Ishikawa (cell line): ENCODE measurements at regions not wholly inside any gene's neighbourhood (a gene's known extent, or its start where the extent isn't known, plus 50 kb on each side); places are given as distances from the start of the nearest gene placed in this dataset.

Source experiments
- CEBPB ChIP-seq: IDR thresholded peaks from 2 replicates; pipeline ENCODE4 v1.6.1; 2012
- CREB1 ChIP-seq: IDR thresholded peaks from 2 replicates; pipeline ENCODE4 v1.6.1; 2012; ENCODE audit warnings: low read depth
- EGR1 ChIP-seq: IDR thresholded peaks from 2 replicates; pipeline ENCODE4 v1.6.1; 2012
- EP300 ChIP-seq: IDR thresholded peaks from 2 replicates; pipeline ENCODE4 v1.6.1; 2012; ENCODE audit warnings: borderline replicate concordance
- FOXM1 ChIP-seq: IDR thresholded peaks from 2 replicates; pipeline ENCODE4 v1.6.1; 2012; ENCODE audit warnings: low read depth, borderline replicate concordance
- MAX ChIP-seq: IDR thresholded peaks from 2 replicates; pipeline ENCODE4 v1.6.1; 2012
- NFIC ChIP-seq: IDR thresholded peaks from 2 replicates; pipeline ENCODE4 v1.6.1; 2012
- RAD21 ChIP-seq: IDR thresholded peaks from 2 replicates; pipeline ENCODE4 v1.6.1; 2012; ENCODE audit warnings: low read depth
- REST ChIP-seq: IDR thresholded peaks from 2 replicates; pipeline ENCODE4 v1.6.1; 2012; ENCODE audit warnings: low read depth, mild to moderate bottlenecking
- TAF1 ChIP-seq: IDR thresholded peaks from 2 replicates; pipeline ENCODE4 v1.6.1; 2012; ENCODE audit warnings: low read depth, mild to moderate bottlenecking
- TCF12 ChIP-seq: IDR thresholded peaks from 2 replicates; pipeline ENCODE4 v1.6.1; 2012; ENCODE audit warnings: low read depth
- TEAD4 ChIP-seq: IDR thresholded peaks from 2 replicates; pipeline ENCODE4 v1.6.1; 2012
- USF1 ChIP-seq: IDR thresholded peaks from 2 replicates; pipeline ENCODE4 v1.6.1; 2012
- YY1 ChIP-seq: IDR thresholded peaks from 2 replicates; pipeline ENCODE4 v1.6.1; 2012; ENCODE audit warnings: low read depth
- ZBTB7A ChIP-seq: IDR thresholded peaks from 2 replicates; pipeline ENCODE4 v1.6.1; 2012; ENCODE audit warnings: low read depth

- TF ChIP-seq EGR1 (no peak), CREB1 (no peak), MAX (no peak), USF1 (no peak), TEAD4 (no peak)
Observed at GRCh38 chr5:67426961-67427849, 230.6 kb upstream of the CD180 start.

- TF ChIP-seq RAD21: no peak
- no peak for TF ChIP-seq YY1
- no peak for TF ChIP-seq TEAD4
- no peak for TF ChIP-seq MAX
- no peak for TF ChIP-seq FOXM1
- no peak for TF ChIP-seq EGR1
- TF ChIP-seq ZBTB7A: no peak
- no peak for TF ChIP-seq CREB1
- TF ChIP-seq NFIC: no peak
- no peak for TF ChIP-seq USF1
- TF ChIP-seq REST: no peak
- no peak for TF ChIP-seq TCF12
Observed at GRCh38 chr5:67425514-67425913, 228.9 kb upstream of the CD180 start.

GRCh38 chr5:67417839-67418238 lies 221.2 kb upstream of the CD180 start:
- TF ChIP-seq TEAD4 (no peak), TCF12 (no peak), ZBTB7A (no peak), YY1 (no peak), NFIC (no peak), EP300 (no peak), MAX (no peak), USF1 (no peak), EGR1 (no peak), CREB1 (no peak), RAD21 (no peak), CEBPB (no peak), REST (no peak), TAF1 (no peak), FOXM1 (no peak)

- TF ChIP-seq YY1 (no peak), MAX (no peak), REST (no peak), EP300 (no peak), TCF12 (no peak), EGR1 (no peak), TAF1 (no peak), USF1 (no peak), RAD21 (no peak), CEBPB (no peak), NFIC (no peak), FOXM1 (no peak), TEAD4 (no peak), ZBTB7A (no peak)
Observed at GRCh38 chr5:67416986-67417385, 220.4 kb upstream of the CD180 start.
